HG02610 (cell line): ENCODE measurements at regions not wholly inside any gene's neighbourhood (a gene's known extent, or its start where the extent isn't known, plus 50 kb on each side); places are given as distances from the start of the nearest gene placed in this dataset.
"Not testable (repeated sequence)": the region's sequence is repeated elsewhere in the genome, so short reads cannot be mapped to it uniquely, and the experiment has no call there.

ENCODE experiments used
- ATAC-seq: cut with Tn5 transposase; IDR thresholded peaks from one replicate; pipeline ENCODE4 v1.9.1; 2021; ENCODE audit warnings: mild to moderate bottlenecking, moderate library complexity; ENCODE audit not compliant: unreplicated experiment

GRCh38 chr6:27635886-27636285 lies 163.0 kb upstream of the ZNF184 start:
- not testable (repeated sequence) for ATAC-seq

- not testable (repeated sequence) for ATAC-seq
These were observed 160.3 kb upstream of the ZNF184 start for GRCh38 chr6:27633221-27633688.

DNA sequence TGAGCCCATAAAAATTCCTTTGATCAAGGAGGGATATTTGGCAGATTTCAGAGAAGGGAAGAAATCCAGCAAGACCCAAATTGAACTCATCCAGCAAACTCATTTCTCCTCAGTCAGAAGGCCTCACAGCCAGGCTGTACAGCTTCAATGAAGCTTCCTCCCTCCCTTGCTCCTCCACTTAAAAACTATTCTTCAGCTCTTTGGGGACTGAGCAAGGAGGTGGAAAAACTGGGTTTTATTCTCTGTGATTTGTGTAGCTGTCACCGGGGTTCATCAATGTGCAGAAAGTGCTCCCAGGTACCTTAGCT lies 158.7 kb upstream of the ZNF184 start:
- ATAC-seq: peak; percentile 25

- peak; percentile 63 for ATAC-seq
These were observed 158.1 kb upstream of the ZNF184 start for GRCh38 chr6:27630727-27631608.

- no peak for ATAC-seq
These were observed 151.9 kb upstream of the ZNF184 start for GRCh38 chr6:27624694-27625262.

- no peak for ATAC-seq
These were observed 150.2 kb upstream of the ZNF184 start for GRCh38 chr6:27623103-27623502.

GRCh38 chr6:27619436-27619835 lies 146.5 kb upstream of the ZNF184 start:
- no peak for ATAC-seq

GRCh38 chr6:27617700-27618689 lies 145.1 kb upstream of the ZNF184 start:
- ATAC-seq: no peak

- ATAC-seq: no peak
These were observed 144.3 kb upstream of the ZNF184 start for GRCh38 chr6:27617046-27617687.

- no peak for ATAC-seq
These were observed 143.6 kb upstream of the ZNF184 start for GRCh38 chr6:27616328-27617045.

DNA sequence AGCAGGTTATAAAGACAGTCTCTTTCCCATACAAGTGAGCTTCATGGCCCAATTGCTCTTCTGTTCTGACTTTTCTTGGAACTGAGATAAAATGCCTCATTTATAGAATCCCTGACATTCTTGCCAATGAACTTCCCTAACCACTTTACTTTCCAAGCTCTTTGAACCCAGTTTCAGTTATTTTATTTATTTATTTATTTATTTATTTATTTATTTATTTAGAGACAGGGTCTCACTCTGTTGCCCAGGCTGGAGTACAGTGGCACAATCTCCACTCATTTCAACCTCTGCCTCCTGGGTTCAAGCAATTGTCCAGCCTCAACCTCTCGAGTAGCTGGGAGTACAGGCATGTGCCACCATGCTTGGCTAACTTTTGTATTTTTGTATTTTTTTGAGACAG lies 138.5 kb upstream of the ZNF184 start:
- ATAC-seq: no peak

- ATAC-seq: no peak
These were observed 136.3 kb upstream of the ZNF184 start for GRCh38 chr6:27608916-27609883.

GRCh38 chr6:27605401-27606342 lies 132.8 kb upstream of the ZNF184 start:
- ATAC-seq: no peak

GRCh38 chr6:27604986-27605385 lies 132.1 kb upstream of the ZNF184 start:
- no peak for ATAC-seq

- no peak for ATAC-seq
These were observed 128.9 kb upstream of the ZNF184 start for GRCh38 chr6:27601668-27602254.

DNA sequence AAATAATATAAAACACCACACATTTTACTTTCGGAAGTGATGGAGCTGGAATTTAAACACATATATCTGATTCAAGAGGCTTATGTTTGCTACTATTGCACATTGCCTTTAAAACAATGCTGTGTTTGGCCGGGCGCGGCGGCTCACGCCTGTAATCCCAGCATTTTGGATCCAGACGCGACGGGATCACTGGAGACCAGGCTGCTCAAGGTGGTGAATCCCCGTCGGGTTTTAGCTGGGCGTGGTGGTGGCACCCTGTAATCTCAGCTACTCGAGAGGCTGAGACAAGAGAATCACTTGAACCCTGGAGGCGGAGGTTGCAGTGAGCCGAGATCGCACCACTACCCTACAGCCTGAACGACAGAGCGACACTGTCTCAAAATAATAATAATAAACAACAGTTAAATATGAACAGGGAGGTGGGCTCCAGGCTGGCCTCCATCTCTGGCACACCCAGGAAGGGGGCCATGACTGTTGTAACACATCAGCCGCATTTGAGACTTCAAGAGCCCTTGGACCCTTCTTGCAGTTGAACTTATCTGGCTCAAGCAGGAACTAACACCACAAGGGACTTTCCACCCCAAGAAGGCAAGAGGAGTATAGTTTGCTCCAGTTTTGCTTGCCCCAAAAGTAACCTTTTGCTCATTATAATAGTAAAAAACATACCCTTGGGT lies 127.1 kb upstream of the ZNF184 start:
- peak; percentile 52 for ATAC-seq

DNA sequence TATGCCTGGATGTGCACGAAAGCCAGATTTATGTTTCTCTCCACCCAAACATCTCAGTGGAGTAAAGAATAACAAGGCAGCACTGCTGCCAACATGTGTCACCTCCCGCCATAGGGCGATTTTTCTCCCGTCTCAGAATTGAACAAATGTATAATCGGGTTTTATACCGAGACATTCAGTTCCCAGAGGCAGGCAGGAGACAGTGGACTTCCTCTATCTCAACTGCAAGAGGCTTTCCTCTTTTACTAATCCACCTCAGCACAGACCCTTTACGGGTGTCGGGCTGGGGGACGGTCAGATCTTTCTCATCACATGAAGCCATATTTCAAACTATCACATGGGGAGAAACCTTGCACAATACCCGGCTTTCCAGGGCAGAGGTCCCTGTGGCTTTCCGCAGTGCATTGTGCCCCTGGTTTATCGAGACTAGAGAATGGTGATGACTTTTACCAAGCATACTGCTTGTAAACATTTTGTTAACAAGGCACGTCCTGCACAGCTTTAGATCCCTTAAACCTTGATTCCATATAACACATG lies 124.2 kb upstream of the ZNF184 start:
- ATAC-seq: not testable (repeated sequence)
